Testis (tissue), 2 donors: ENCODE measurements at regions not wholly inside any gene's neighbourhood (a gene's known extent, or its start where the extent isn't known, plus 50 kb on each side); places are given as distances from the start of the nearest gene placed in this dataset.

Experiments used
- DNase-seq: peaks from one replicate; pipeline ENCODE4 v3.0.0-alpha.2; 2019
- H3K27ac ChIP-seq, 2 donors: fragments of 200-600 bp; sonication (generic); one replicate each; pipeline ENCODE4 v1.5.1; 2019
- H3K27me3 ChIP-seq: fragments of 200-600 bp; sonication (generic); one replicate; pipeline ENCODE4 v1.5.1; 2019
- H3K36me3 ChIP-seq: fragments of 200-600 bp; sonication (generic); one replicate; pipeline ENCODE4 v1.5.1; 2017; ENCODE audit warnings: low read depth; ENCODE audit errors: missing control alignments
- H3K4me1 ChIP-seq: fragments of 200-600 bp; sonication (generic); one replicate; pipeline ENCODE4 v1.5.1; 2019
- H3K4me3 ChIP-seq, 2 donors: fragments of 200-600 bp; sonication (generic); one replicate each; pipeline ENCODE4 v1.5.1; 2017 to 2019
- H3K9me3 ChIP-seq: fragments of 200-600 bp; sonication (generic); one replicate; pipeline ENCODE4 v1.5.1; 2017
- POLR2A ChIP-seq: fragments of 450-650 bp; IDR thresholded peaks from one replicate; pipeline ENCODE4 v1.6.1; 2017; ENCODE audit warnings: antibody characterized with exemption, mild to moderate bottlenecking, moderate library complexity
- WGBS, 2 donors: methylation state at CpG; one replicate each; pipeline ENCODE4 v1.1.5; 2018; 5-methylcytosine and 5-hydroxymethylcytosine counted together
- intact Hi-C: fragments of 100-400 bp; cut with DNase I; formaldehyde crosslinking; loops from one replicate; pipeline ENCODE4 v1.15.1; 2023; ENCODE audit warnings: low total_unique reads
- TF ChIP-seq, protein P1 (sequence below), 3 experiments: fragments of 450-650 bp in 2 of 3; fragments of 200-600 bp in 1 of 3; sonication (generic) in 1 of 3; IDR thresholded peaks; one replicate each; pipeline ENCODE4 v1.5.1; 2016 to 2019; ENCODE audit warnings: antibody characterized with exemption in 3 of 3, mild to moderate bottlenecking in 2 of 3, moderate library complexity in 1 of 3

DNA sequence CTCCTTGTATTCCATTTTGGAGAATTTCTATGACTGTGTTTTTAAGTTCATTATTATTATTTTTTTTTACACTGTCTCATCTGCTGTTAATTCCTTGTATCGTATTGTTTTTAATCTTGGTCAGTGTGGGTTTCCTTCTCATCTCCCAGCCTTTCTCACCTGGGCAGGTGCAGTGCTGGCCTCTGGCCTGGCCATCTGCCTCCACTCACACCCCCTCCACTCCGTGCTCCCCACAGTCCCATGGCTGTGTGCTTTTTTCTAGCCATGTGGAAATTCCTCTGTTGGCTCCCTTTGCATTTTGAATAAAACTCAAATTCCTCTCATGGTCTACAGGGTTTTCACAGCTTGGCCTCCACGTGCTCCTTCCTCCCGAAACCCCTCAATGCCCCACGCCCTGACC is 50.3 kb upstream of the LINC01488 start:
- H3K4me1 ChIP-seq: no peaks in the 10 kb centered on the region

More for the DNA sequence above, 50.3 kb upstream of the LINC01488 start:
- Histone ChIP-seq H3K36me3 (no peaks in the 10 kb centered on the region), H3K27me3 (no peaks in the 10 kb centered on the region), H3K4me3 (no peak overlapping the region), H3K9me3 (no peaks in the 10 kb centered on the region), H3K27ac (no peak overlapping the region)
- TF ChIP-seq, protein P1, sequence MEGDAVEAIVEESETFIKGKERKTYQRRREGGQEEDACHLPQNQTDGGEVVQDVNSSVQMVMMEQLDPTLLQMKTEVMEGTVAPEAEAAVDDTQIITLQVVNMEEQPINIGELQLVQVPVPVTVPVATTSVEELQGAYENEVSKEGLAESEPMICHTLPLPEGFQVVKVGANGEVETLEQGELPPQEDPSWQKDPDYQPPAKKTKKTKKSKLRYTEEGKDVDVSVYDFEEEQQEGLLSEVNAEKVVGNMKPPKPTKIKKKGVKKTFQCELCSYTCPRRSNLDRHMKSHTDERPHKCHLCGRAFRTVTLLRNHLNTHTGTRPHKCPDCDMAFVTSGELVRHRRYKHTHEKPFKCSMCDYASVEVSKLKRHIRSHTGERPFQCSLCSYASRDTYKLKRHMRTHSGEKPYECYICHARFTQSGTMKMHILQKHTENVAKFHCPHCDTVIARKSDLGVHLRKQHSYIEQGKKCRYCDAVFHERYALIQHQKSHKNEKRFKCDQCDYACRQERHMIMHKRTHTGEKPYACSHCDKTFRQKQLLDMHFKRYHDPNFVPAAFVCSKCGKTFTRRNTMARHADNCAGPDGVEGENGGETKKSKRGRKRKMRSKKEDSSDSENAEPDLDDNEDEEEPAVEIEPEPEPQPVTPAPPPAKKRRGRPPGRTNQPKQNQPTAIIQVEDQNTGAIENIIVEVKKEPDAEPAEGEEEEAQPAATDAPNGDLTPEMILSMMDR (IDR thresholded peaks at IDR 0.05): no peak
- no peak for TF ChIP-seq POLR2A
- no peak for DNase-seq
- WGBS, 2 donors: 74 to 80% methylated on average over 5 of the region's 5 CpGs
- intact Hi-C loops: no loop called here
